GM21528 (cell line): ENCODE measurements at regions not wholly inside any gene's neighbourhood (a gene's known extent, or its start where the extent isn't known, plus 50 kb on each side); places are given as distances from the start of the nearest gene placed in this dataset.

Experiments
- ATAC-seq: cut with Tn5 transposase; IDR thresholded peaks from one replicate; pipeline ENCODE4 v1.9.1; 2021; ENCODE audit warnings: mild to moderate bottlenecking, moderate library complexity; ENCODE audit not compliant: unreplicated experiment, low FRiP score

DNA sequence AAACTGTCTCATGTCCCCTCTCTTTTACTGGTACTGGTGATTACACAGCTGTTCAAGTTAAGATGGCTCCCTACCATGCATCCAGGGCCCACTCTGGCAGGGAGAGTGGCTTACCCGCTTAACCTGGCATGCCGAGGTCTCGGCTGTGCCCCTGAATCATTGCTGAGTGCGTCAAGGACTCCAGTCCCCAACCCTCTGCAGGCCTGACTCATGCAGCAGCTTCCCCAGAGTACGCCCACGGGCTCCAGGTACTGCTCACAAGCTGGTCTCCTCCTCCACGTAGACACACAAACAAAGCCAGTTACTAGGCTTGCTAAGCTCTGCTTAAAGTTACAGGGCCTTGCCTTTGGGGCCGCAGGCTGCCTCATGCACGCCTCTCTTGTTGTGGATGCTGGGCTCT, 447.4 kb downstream of the COG6 start:
- ATAC-seq = no peak

DNA sequence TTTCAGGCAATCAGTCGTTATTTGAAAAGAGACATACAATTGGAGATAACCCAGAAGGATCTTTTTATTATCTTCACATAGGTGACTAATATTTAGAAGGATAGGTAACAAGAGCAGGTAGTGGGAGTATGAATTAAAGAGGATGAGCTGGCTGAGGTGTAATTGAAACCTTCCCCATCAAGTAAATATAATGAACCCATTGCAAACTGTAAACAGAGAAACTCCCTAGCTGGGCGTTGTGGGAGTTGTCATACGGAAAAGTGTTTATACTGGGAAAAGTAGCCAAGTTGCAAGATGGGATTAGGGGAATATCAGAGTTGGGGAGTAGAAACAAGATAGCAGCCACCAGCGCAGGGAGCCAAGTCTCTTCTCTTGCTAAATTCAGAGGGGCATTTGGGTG, 448.4 kb downstream of the COG6 start:
- ATAC-seq = no peak

DNA sequence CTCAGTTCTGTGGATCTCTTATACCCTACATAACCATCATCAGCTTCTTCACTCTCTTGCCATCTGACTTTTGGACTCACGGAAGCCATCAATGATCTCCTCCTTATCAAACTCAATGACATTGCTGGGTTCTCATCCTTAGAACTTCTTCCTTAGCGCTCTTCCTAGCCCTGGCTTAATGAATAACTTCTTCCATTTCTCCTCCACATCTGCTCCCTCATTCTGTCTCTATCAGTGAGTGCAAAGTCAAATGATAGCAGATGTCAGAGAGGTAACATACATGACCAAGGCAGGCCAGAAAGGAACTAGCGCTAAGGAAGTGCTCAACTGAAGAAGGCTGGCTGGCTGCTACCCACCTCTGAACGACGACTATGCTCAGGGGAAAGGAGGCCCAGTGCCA, 449.8 kb downstream of the COG6 start:
- no peak for ATAC-seq

DNA sequence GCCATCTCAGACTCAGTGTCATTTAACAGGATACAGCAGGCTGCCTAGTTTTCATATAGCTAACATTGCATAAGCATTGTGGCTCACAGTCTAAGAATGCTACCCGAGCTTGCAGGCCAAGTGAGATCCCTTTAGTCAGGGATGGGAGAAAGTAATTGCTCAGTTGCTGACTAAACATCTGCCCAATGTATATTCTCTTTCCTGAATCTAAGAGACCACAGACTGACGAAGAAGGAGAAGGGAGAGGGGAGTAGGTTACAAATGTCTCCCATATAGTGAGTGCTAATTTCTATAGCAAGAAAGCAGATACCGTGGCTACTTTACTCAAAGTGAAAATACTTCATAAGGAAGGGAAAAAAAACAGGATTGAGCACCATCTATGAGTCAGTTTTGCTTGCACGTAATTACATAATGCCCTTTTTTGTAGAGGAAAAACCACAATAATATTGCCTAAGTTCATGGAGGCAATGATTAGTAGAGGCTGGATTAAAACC, 453.9 kb downstream of the COG6 start:
- ATAC-seq = no peak

DNA sequence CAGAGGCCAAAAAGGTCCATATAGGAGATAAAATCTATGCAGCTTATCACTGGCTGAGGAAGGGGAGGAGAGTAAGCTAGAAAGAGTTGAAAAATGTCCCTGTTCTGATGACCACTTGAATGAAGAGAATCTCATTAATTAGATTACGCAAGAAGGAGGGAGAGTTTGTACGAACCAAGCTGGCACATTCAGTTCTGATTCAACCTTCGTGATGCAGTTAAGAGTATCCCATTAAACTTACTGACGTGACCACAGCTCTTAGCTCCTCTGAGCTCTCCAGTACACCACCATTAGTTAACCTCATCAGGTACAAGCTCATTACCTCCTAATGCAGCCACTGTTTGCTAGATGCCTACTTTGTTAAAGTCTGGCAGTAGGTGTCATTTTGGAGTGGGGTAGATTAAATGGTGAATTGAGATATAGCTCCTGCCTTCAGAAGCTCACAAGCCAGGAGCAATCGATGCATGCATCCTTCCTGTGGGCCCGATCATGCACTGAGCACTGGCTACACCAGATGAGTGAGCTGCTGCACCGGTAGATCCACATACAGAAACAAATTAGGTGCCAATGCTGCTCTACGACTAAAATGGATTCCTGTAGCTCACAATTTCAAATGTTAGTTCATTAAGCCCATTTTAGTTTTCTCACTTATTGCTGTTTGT, 458.3 kb downstream of the COG6 start:
- ATAC-seq = no peak

DNA sequence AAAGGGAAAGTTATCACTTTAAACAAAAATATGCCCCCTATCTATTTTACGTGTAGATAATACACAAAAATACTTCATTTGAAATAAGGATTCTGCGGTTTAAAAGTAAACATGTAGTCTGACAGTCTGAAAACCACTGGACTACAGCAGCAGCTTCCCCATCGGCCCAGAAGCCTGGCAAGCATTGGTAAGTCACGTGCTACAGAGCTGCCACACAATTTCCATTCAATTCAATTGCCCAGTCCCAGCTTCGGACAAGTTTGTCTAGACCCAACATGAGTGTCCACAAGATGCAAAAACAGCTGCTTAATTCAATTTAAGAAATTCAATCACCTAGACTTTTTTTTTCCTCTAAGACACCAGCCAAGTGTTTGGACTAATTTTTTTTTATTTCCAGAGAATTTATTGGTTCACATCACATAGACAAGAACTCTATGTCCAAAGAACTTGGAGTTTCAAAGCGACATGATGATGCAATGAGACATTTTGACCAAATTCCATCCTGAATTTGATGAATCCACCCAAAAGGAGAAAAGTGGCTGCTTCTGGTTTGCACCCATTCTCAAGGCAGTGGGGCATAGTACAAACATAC, 458.9 kb downstream of the COG6 start:
- no peak for ATAC-seq

DNA sequence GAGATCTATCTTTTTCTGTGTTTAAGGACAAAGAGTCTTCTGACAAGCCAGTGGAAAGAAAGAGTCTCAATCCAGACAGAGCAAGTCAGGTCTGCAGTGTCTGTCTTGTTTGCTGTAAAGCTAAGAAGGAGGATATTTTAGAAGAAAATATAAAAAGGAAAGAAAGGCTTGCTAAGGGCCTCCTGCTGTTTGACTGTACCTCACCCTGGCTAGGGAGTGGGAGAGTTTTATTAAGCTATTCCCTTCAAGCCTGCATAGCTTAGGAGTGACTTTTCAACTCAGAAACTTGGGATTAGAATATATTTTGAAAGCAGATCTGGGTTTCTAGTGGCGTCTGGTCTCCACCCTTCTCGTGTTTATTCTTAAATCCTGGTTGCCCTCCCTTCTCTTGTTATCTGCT, 460.0 kb downstream of the COG6 start:
- ATAC-seq = no peak

DNA sequence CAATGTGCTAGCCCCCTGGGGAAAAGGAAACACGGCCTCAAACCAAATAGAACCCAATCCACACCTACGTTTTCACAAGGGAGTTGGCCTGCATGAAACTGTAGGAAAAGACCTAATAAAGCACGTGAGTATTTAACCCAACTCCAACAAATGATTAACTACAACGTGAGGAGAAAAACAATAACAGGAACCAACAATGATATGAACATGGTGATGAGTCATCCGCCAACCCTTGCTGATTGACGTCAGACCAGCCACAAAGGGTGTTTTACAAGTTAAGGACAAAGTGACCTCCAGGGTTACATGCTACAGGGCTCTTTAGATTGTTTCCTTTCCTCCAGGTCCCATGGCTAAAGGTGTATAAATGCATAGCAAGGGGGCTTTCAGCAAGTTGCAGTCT, 460.5 kb downstream of the COG6 start:
- ATAC-seq = no peak

DNA sequence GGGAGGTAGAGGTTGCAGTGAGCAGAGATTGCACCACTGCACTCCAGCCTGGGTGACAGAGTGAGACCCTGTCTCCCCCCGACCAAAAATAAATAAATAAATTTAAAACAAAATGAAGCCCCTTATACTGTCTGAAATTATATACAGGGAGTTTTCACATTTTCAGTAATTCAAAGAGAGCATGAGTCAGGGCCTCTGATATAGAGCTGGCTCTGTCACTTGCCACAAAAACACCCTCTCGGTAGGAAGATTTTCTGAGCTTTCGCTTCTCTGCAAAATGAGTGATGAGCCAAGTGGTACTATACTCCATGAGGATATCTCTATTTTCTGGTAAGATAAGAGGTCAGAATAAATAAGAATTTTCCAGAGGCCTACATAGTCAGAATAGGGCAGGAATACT, 462.9 kb downstream of the COG6 start:
- ATAC-seq = no peak

DNA sequence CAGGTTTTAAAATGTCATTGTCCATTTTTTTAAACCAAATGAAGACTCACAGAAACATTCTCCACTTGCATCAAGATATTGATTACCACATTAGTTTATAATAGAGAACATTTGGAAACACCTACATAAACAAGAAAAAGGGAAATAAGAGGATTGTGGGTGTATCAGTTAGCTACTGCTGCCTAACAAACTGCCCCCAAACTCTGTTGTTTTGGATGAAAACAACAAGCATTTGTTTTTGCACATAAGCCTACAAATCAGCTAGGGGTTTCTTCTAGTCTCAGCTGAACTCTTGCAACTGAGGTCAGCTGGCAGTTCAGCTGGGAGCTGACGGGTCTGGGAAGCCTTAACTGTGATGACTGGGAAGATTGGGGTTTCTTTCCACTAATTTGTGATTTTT, 464.4 kb downstream of the COG6 start:
- no peak for ATAC-seq

DNA sequence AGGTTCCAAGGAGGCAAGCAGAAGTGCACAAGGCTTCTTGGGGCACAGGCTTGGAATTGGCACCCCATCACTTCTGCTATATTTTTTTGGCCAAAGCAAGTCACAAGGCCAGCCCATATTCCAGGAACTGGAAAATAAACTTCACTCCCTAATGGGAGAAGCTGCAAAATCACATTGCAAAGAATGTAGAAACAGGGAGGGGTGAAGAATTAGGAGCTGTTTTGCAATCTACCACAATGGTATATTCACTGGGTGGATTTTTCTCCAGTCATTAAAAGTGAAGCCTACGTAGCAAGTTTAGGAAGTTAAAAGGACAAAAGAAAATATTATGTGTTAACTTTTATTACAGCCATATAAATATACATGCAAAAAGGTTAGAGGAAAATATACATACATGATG, 464.8 kb downstream of the COG6 start:
- no peak for ATAC-seq

DNA sequence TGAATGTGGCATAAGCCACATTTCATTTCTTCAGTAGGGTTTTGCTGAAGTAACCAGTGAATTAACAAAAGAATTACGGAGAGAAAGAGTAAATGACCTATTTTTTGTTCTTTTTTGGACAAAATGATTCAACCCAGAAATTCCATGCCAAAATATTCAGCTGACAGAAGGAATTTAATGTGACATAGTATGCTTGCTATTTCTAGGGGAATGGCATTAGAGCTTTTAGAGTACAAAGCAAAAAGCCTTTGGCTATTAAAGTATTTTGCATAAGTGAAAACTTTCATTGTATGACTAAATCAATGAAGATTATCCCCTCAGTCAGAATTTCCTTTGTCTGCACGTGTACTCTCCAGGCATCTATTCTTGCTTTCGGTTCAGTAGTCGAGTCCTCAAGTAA, 465.3 kb downstream of the COG6 start:
- ATAC-seq = no peak

DNA sequence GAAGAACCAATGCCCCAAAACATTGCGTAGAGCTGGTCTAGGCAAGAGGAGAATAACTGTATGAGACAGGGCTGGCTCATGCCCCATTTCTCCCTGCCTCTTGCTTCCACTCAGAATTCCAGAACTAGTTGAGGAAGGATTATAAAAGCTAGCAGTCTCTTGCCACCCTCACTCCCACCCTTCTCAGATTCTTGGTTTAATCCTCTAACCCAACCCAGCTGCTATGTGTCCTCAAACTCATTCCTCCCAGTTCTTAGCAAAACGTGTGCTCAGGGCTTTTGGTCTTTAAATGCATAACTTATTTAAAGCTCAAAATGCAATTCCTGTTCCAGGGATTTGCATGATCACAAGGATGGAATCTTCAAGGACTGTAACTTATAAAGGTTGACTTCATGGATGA, 466.3 kb downstream of the COG6 start:
- ATAC-seq = no peak

DNA sequence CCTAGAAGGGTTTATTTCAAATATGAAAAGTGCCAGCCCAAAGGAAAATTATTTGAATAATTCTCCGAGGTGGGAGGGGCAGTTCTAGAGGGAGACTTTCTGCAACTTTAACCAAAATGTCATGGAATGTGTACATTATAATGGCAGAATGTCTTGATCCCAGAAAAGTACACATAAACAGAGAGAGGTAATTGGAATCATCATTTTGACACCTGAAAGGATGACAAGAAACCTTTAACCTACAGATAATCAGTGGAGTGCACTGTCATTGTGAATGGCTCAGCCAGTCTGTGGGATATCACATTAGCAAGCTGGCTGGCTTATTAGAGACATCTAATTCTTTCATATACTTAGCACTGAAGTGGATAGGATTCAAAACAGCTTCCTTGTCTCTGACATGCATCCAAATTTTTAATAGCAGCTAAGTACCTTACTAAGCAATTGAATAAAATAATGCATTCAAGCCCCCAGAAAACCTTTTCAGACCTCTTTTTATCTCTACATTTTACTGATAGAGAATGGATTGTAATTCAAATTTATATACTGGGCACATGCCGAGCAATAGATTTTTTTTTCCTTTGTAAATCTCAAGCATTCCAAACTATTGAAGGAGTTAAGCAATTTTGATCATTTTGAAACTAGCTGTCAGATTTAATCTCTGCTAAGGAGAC, 468.6 kb downstream of the COG6 start:
- ATAC-seq = no peak

DNA sequence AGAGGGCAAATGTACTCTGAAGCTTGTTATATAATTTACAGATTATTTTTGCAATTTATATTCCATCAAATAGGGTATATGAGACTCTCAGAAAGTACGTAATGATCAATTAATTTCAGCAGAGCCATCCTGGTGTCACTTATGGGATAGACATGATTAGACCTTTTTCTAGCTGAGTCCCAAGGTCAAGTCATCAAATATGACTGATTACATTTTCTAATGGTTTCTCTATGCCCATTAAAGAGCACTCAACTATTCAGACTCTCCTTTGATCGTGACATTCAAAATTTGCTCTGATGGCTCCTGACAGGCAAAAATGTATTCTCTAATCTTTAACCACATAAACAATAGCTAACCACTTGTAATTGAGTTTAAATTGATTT, 469.2 kb downstream of the COG6 start:
- ATAC-seq = no peak

DNA sequence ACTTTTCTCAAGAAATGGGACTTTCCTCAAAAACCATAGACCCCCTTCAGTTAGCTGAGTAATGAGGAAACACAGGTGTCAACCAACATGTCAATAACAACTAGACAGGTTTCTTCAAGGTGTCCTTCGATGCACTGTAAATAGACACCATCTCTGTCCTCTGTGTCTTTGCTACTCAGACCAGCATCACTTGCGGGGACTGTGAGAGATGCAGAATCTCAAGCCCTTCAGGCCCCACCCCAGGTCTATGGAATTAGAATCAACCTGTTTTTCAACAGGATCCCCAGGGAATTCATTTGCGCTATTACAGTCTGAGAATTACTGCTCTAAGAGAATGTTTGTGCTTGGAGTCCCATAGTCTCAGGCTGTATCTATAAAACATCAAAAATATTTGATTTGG, 469.9 kb downstream of the COG6 start:
- no peak for ATAC-seq

DNA sequence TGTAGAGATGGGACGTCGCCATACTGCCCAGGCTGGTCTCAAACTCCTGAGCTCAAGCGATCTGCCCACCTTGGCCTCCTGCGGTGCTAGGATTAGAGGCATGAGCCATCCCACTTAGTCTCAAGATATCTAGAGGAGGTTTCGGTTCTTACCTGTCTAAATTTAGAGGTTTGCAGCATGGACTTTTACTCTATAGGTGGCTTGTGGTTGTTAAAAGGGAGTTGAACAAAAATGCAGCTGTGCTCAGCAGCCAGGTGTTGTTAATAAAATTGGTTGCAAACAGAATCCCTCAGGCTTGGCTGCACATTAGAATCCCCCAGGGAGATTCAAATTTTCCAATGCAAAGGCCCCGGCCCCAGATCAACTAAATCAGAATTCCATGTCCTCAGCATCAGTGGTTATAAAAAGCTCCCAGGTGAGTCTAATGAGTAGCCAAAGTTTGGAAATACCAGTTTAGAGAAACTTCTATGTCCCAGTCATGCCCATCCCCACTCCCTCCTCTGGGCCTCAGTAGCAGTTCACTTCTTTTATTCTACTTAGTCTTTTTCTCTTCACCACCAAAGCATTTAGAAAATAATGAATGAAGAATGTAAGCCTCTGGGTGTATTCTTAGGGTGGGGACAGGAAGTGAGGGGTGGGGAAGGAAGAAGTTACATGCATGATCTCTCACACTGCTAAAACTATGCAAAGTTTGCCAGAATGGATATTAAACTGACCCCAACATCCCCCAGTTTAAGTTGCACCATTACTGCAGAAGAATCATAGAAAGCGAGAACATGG, 471.0 kb downstream of the COG6 start:
- no peak for ATAC-seq

DNA sequence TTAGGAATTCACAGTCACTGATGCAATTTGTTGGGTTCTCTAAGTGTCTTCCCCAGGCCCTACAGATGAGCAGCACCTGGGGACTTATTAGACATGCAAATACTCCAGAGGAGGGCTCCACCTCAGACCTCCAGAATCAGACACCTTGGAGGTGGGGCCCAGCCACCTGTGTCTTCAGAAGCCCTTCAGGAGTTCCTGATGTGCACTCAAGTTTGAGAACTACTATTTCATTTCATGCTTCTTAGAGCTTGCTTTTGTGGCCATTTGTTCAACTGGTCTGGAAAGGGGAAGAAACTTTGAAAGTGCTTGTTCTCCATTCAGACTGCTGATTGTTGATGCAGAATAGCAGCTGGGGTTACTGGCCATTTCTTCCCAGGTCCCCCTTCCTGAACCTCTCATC, 472.0 kb downstream of the COG6 start:
- no peak for ATAC-seq

DNA sequence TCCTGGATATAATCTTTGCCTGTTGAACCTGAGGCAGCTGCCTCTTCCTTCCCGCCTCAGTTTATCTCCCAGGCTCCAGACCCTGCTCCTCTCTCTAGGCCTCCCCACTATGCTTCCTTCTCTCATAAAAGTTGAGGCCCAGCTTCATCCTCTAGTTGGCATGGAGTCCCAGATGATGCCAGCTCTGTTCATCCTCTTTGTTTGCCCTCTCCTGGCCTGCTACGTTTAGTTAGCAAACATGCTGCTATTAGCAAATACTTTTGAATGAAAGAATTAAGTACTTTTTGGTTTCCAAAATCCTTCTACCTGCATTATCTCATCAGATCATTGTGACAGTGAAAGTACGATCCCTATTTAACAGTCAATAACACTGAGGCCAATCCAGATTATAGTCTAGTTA, 472.5 kb downstream of the COG6 start:
- no peak for ATAC-seq

DNA sequence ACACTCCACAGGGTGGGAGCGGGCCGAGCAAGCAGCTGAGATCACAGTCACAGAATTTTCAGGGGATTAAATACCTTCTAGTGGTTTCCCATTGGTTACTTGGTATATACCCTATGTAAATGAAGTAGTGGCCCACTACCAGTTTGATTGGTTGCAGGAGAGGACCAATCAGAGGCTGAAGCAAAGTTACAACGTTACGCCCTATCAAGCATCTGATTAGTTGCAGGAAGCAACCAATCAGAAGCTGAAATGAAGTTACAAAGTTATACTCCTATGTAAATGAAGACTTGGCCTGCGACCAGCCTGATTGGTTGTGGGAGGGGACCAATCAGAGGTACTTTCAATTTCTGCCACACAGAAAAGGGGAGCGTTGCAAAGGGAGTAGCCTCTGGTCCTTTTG, 474.0 kb downstream of the COG6 start:
- no peak for ATAC-seq

DNA sequence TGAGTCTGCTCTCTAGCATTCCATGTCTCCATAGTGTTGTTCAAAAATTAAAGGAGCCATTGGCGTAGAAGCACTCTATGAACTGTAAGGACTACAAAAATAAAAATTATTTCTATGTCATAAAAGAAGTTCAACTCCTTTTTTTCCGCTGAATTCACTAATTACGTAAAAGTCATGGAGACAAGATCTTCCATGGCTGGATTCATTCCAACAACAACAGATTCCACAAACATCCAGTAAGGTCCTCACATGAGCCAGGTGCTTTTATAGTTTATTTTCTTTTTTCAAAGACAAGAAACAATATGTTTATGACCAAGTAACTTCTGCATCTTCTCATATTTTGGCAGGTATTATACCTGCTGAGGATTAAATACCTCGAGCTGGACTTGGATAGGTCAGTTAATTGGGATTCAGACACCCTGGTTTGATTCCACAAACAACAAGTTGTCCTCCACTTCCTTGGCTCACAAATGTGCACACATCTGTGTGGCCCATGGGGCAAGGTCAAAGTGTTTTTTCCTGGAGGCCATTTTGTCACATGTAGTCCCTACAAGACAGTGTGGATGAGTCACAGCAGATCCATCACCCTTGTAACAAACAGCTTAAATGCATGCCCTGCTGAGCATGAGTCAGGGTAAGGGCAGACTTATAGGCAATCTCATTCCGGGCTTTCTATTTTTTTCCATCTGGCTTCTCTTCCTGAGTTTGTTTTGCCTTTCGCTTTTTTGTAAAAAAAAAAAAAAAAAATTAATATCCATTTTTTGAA, 475.6 kb downstream of the COG6 start:
- ATAC-seq = no peak
